ENCODE measurements at regions not wholly inside any gene's neighbourhood (a gene's known extent, or its start where the extent isn't known, plus 50 kb on each side); places are given as distances from the start of the nearest gene placed in this dataset.

GRCh38 chr3:72246685-72247084 is 461.7 kb upstream of the PROK2 start:
- H3K27ac Mint-ChIP-seq, result no peak overlapping the region
- no peaks in the 10 kb centered on the region for H3K36me3 Mint-ChIP-seq (ENCODE audit: insufficient read depth)
- DNase-seq (no peak), ATAC-seq (replicated peaks) (no peak)
- H3K9me3 Mint-ChIP-seq, result no peaks in the 10 kb centered on the region
- H3K27me3 Mint-ChIP-seq, result peaks cover 31 to 32% of the 10 kb centered on the region in 2 donors
- no peaks in the 10 kb centered on the region for H3K4me1 Mint-ChIP-seq (ENCODE audit: low read depth in 2 of 2)
- no peak overlapping the region for H3K4me3 Mint-ChIP-seq

- no peaks in the 10 kb centered on the region for H3K36me3 Mint-ChIP-seq (ENCODE audit: insufficient read depth)
- DNase-seq (no peak), ATAC-seq (replicated peaks) (no peak)
- no peak overlapping the region for H3K27ac Mint-ChIP-seq
- H3K27me3 Mint-ChIP-seq, result peaks cover 30 to 33% of the 10 kb centered on the region in 2 donors
- no peaks in the 10 kb centered on the region for H3K9me3 Mint-ChIP-seq
- no peak overlapping the region for H3K4me3 Mint-ChIP-seq
- H3K4me1 Mint-ChIP-seq (ENCODE audit: low read depth in 2 of 2), result no peaks in the 10 kb centered on the region
Measured at GRCh38 chr3:72245183-72245811, 460.3 kb upstream of the PROK2 start.

GRCh38 chr3:72244396-72244795 is 459.4 kb upstream of the PROK2 start:
- H3K36me3 Mint-ChIP-seq (ENCODE audit: insufficient read depth), result no peaks in the 10 kb centered on the region
- no peak overlapping the region for H3K27ac Mint-ChIP-seq
- ATAC-seq (replicated peaks), result no peak
- no peaks in the 10 kb centered on the region for H3K9me3 Mint-ChIP-seq
- H3K4me1 Mint-ChIP-seq (ENCODE audit: low read depth in 2 of 2), result no peaks in the 10 kb centered on the region
- H3K4me3 Mint-ChIP-seq, result no peak overlapping the region
- H3K27me3 Mint-ChIP-seq, result peaks cover 35 to 41% of the 10 kb centered on the region in 2 donors
- no peak for DNase-seq

GRCh38 chr3:72242326-72242725 is 457.4 kb upstream of the PROK2 start:
- peaks cover 27 to 43% of the 10 kb centered on the region in 2 donors for H3K27me3 Mint-ChIP-seq
- H3K27ac Mint-ChIP-seq, result no peak overlapping the region
- no peaks in the 10 kb centered on the region for H3K36me3 Mint-ChIP-seq (ENCODE audit: insufficient read depth)
- ATAC-seq (replicated peaks) (no peak), DNase-seq (no peak)
- no peaks in the 10 kb centered on the region for H3K9me3 Mint-ChIP-seq
- H3K4me1 Mint-ChIP-seq (ENCODE audit: low read depth in 2 of 2), result no peaks in the 10 kb centered on the region
- no peak overlapping the region for H3K4me3 Mint-ChIP-seq

GRCh38 chr3:72241525-72241924 is 456.6 kb upstream of the PROK2 start:
- Mint-ChIP-seq H3K9me3 (no peaks in the 10 kb centered on the region), H3K27ac (no peak overlapping the region), H3K4me3 (no peak overlapping the region), H3K4me1 (ENCODE audit: low read depth in 2 of 2) (no peaks in the 10 kb centered on the region), H3K36me3 (ENCODE audit: insufficient read depth) (no peaks in the 10 kb centered on the region), H3K27me3 (peaks cover 29 to 41% of the 10 kb centered on the region in 2 donors)
- DNase-seq (no peak), ATAC-seq (replicated peaks) (no peak)

- Mint-ChIP-seq H3K9me3 (no peaks in the 10 kb centered on the region), H3K36me3 (ENCODE audit: insufficient read depth) (no peaks in the 10 kb centered on the region), H3K4me1 (ENCODE audit: low read depth in 2 of 2) (no peaks in the 10 kb centered on the region), H3K27ac (no peak overlapping the region), H3K4me3 (no peak overlapping the region), H3K27me3 (peaks cover 31 to 42% of the 10 kb centered on the region in 2 donors)
- ATAC-seq (replicated peaks) (no peak), DNase-seq (no peak)
Measured at GRCh38 chr3:72240531-72240930, 455.6 kb upstream of the PROK2 start.

- no peak overlapping the region for H3K27ac Mint-ChIP-seq
- DNase-seq (no peak), ATAC-seq (replicated peaks) (no peak)
- peaks cover 31 to 36% of the 10 kb centered on the region in 2 donors for H3K27me3 Mint-ChIP-seq
- no peaks in the 10 kb centered on the region for H3K4me1 Mint-ChIP-seq (ENCODE audit: low read depth in 2 of 2)
- no peak overlapping the region for H3K4me3 Mint-ChIP-seq
- no peaks in the 10 kb centered on the region for H3K36me3 Mint-ChIP-seq (ENCODE audit: insufficient read depth)
- no peaks in the 10 kb centered on the region for H3K9me3 Mint-ChIP-seq
Measured at GRCh38 chr3:72238801-72239200, 453.9 kb upstream of the PROK2 start.

- no peak overlapping the region for H3K4me3 Mint-ChIP-seq
- no peaks in the 10 kb centered on the region for H3K4me1 Mint-ChIP-seq (ENCODE audit: low read depth in 2 of 2)
- H3K9me3 Mint-ChIP-seq, result no peaks in the 10 kb centered on the region
- H3K27ac Mint-ChIP-seq, result no peak overlapping the region
- DNase-seq, result no peak
- no peak for ATAC-seq (replicated peaks)
- peaks cover 36% of the 10 kb centered on the region in 2 donors for H3K27me3 Mint-ChIP-seq
- no peaks in the 10 kb centered on the region for H3K36me3 Mint-ChIP-seq (ENCODE audit: insufficient read depth)
Measured at GRCh38 chr3:72238010-72238691, 453.2 kb upstream of the PROK2 start.

- no peak for DNase-seq
- H3K4me3 Mint-ChIP-seq, result no peak overlapping the region
- H3K27ac Mint-ChIP-seq, result no peak overlapping the region
- H3K4me1 Mint-ChIP-seq (ENCODE audit: low read depth in 2 of 2), result no peaks in the 10 kb centered on the region
- peaks cover 36 to 41% of the 10 kb centered on the region in 2 donors for H3K27me3 Mint-ChIP-seq
- no peaks in the 10 kb centered on the region for H3K36me3 Mint-ChIP-seq (ENCODE audit: insufficient read depth)
- H3K9me3 Mint-ChIP-seq, result no peaks in the 10 kb centered on the region
- ATAC-seq (replicated peaks), result no peak
Measured at GRCh38 chr3:72237679-72238009, 452.7 kb upstream of the PROK2 start.

GRCh38 chr3:72234391-72234790 is 449.4 kb upstream of the PROK2 start:
- Mint-ChIP-seq H3K27me3 (peaks cover 31 to 50% of the 10 kb centered on the region in 2 donors), H3K4me1 (ENCODE audit: low read depth in 2 of 2) (no peaks in the 10 kb centered on the region), H3K9me3 (no peaks in the 10 kb centered on the region), H3K4me3 (no peak overlapping the region), H3K27ac (no peak overlapping the region), H3K36me3 (ENCODE audit: insufficient read depth) (no peaks in the 10 kb centered on the region)
- DNase-seq (no peak), ATAC-seq (replicated peaks) (no peak)

- Mint-ChIP-seq H3K4me1 (ENCODE audit: low read depth in 2 of 2) (no peaks in the 10 kb centered on the region), H3K27ac (no peak overlapping the region), H3K36me3 (ENCODE audit: insufficient read depth) (no peaks in the 10 kb centered on the region), H3K27me3 (peaks cover 26 to 51% of the 10 kb centered on the region in 2 donors), H3K4me3 (no peak overlapping the region), H3K9me3 (no peaks in the 10 kb centered on the region)
- DNase-seq (no peak), ATAC-seq (replicated peaks) (no peak)
Measured at GRCh38 chr3:72233571-72233970, 448.6 kb upstream of the PROK2 start.

- ATAC-seq (replicated peaks), result no peak
Measured at GRCh38 chr3:72232777-72233176, 447.8 kb upstream of the PROK2 start.

GRCh38 chr3:72232331-72232730 is 447.4 kb upstream of the PROK2 start:
- no peak overlapping the region for H3K4me3 Mint-ChIP-seq
- DNase-seq (no peak), ATAC-seq (replicated peaks) (no peak)
- peaks cover 39 to 63% of the 10 kb centered on the region in 2 donors for H3K27me3 Mint-ChIP-seq
- no peaks in the 10 kb centered on the region for H3K4me1 Mint-ChIP-seq (ENCODE audit: low read depth in 2 of 2)
- H3K9me3 Mint-ChIP-seq, result no peaks in the 10 kb centered on the region
- H3K27ac Mint-ChIP-seq, result no peak overlapping the region
- H3K36me3 Mint-ChIP-seq (ENCODE audit: insufficient read depth), result no peaks in the 10 kb centered on the region

More at GRCh38 chr3:72232777-72233176, 447.8 kb upstream of the PROK2 start:
- no peaks in the 10 kb centered on the region for H3K36me3 Mint-ChIP-seq (ENCODE audit: insufficient read depth)
- H3K4me1 Mint-ChIP-seq (ENCODE audit: low read depth in 2 of 2), result no peaks in the 10 kb centered on the region
- H3K9me3 Mint-ChIP-seq, result no peaks in the 10 kb centered on the region
- H3K27ac Mint-ChIP-seq, result no peak overlapping the region
- H3K4me3 Mint-ChIP-seq, result no peak overlapping the region
- no peak for DNase-seq
- peaks cover 34 to 59% of the 10 kb centered on the region in 2 donors for H3K27me3 Mint-ChIP-seq

- ATAC-seq (replicated peaks) (no peak), DNase-seq (no peak)
- Mint-ChIP-seq H3K27ac (no peak overlapping the region), H3K4me1 (ENCODE audit: low read depth in 2 of 2) (no peaks in the 10 kb centered on the region), H3K4me3 (no peak overlapping the region), H3K36me3 (ENCODE audit: insufficient read depth) (no peaks in the 10 kb centered on the region), H3K27me3 (peaks cover 38 to 56% of the 10 kb centered on the region in 2 donors), H3K9me3 (no peaks in the 10 kb centered on the region)
Measured at GRCh38 chr3:72231439-72232196, 446.7 kb upstream of the PROK2 start.

Measured in effector memory CD8-positive, alpha-beta T cell (primary cell).